ENCODE measurements at regions not wholly inside any gene's neighbourhood (a gene's known extent, or its start where the extent isn't known, plus 50 kb on each side); places are given as distances from the start of the nearest gene placed in this dataset.

- Histone ChIP-seq H3K4me1 (ENCODE audit: control insufficient read depth, insufficient read depth, low read length) (no peaks in the 10 kb centered on the region), H3K27ac (ENCODE audit: low read length) (no peak overlapping the region), H3K36me3 (ENCODE audit: control insufficient read depth, insufficient read depth, low read length) (no peaks in the 10 kb centered on the region), H3K9me3 (ENCODE audit: control insufficient read depth, insufficient read depth, low read depth, low read length) (no peaks in the 10 kb centered on the region), H3K4me3 (ENCODE audit: low read depth in 2 of 2, low read length in 2 of 2) (no peak overlapping the region), H3K27me3 (ENCODE audit: control insufficient read depth, insufficient read depth, low read length) (no peaks in the 10 kb centered on the region)
- intact Hi-C loops (cut with micrococcal nuclease; ENCODE audit: unreplicated experiment), result no loop called here
- BruUV-seq (replicated peaks), result no TSS peak
- POLR2A ChIA-PET, result no interaction called here
- DNase-seq (ENCODE audit: low read depth, low spot score), result no peak
- no peak for TF ChIP-seq POLR2AphosphoS5 (IDR thresholded peaks at IDR 0.05; ENCODE audit: low read depth, low read length)
- TF ChIP-seq REST (IDR thresholded peaks at IDR 0.05; ENCODE audit: insufficient read depth in 1 of 2, low read depth in 2 of 2, low read length in 1 of 2), result no peak
- no peak for TF ChIP-seq TCF7L2 (IDR thresholded peaks at IDR 0.05; ENCODE audit: low read depth, low read length)
- no peak for TF ChIP-seq CTCF (IDR thresholded peaks at IDR 0.05)
- TF ChIP-seq SIN3A (IDR thresholded peaks at IDR 0.05; ENCODE audit: borderline replicate concordance, insufficient read depth, low read depth, low read length), result no peak
- ATAC-seq, result no peak
- CTCF ChIA-PET, result no interaction called here
- in situ Hi-C loops (cut with HindIII; ENCODE audit: low pct_unique_long_range_greater_than_20kb, low sequenced_read_pairs), result no loop called here
Observed at GRCh38 chr15:31245135-31245689, 81.4 kb upstream of the KLF13 start.

- H3K4me1 ChIP-seq (ENCODE audit: control insufficient read depth, insufficient read depth, low read length), result 0 out of 2 replicates have a peak, but pooled peaks cover under 1% of the 10 kb centered on the region
- ATAC-seq, result no peak
- no peaks in the 10 kb centered on the region for H3K27me3 ChIP-seq (ENCODE audit: control insufficient read depth, insufficient read depth, low read length)
- no peak for TF ChIP-seq REST (IDR thresholded peaks at IDR 0.05; ENCODE audit: insufficient read depth in 1 of 2, low read depth in 2 of 2, low read length in 1 of 2)
- H3K27ac ChIP-seq (ENCODE audit: low read length), result no peak overlapping the region; the same call in 1 of the 2 replicates
- no peak overlapping the region for H3K4me3 ChIP-seq (ENCODE audit: low read depth in 2 of 2, low read length in 2 of 2)
- no peak for DNase-seq (ENCODE audit: low read depth, low spot score)
- POLR2A ChIA-PET, result no interaction called here
- no TSS peak for BruUV-seq (replicated peaks)
- CTCF ChIA-PET, result interaction anchor here (0.6 kb wide), 1 partner anchor 81 kb away, joined by 12 read pairs; the partner anchor contains the start of gene KLF13
- no peaks in the 10 kb centered on the region for H3K9me3 ChIP-seq (ENCODE audit: control insufficient read depth, insufficient read depth, low read depth, low read length)
- no peaks in the 10 kb centered on the region for H3K36me3 ChIP-seq (ENCODE audit: control insufficient read depth, insufficient read depth, low read length)
- in situ Hi-C loops (cut with HindIII; ENCODE audit: low pct_unique_long_range_greater_than_20kb, low sequenced_read_pairs) (no loop called here), intact Hi-C loops (cut with micrococcal nuclease; ENCODE audit: unreplicated experiment) (no loop called here)
Observed at GRCh38 chr15:31245756-31246155, 80.9 kb upstream of the KLF13 start.

Data from Panc1 (cell line).